ENCODE measurements at regions not wholly inside any gene's neighbourhood (a gene's known extent, or its start where the extent isn't known, plus 50 kb on each side); places are given as distances from the start of the nearest gene placed in this dataset.

GRCh38 chr15:26359855-26360254 is 413.0 kb downstream of the GABRB3 start:
- H3K27me3 ChIP-seq (ENCODE audit: control insufficient read depth in 3 of 3, insufficient read depth in 3 of 3, low read length in 3 of 3): no peaks in the 10 kb centered on the region
- DNase-seq (no peak), FAIRE-seq (no peak)
- H3K4me1 ChIP-seq (ENCODE audit: control insufficient read depth in 3 of 3, insufficient read depth in 2 of 3, low read depth in 1 of 3, low read length in 2 of 3): no peaks in the 10 kb centered on the region
- 70 to 78% (median 78%) methylated on average over 4 of the region's 4 CpGs for WGBS, 3 donors
- H3K9me3 ChIP-seq (ENCODE audit: control insufficient read depth in 2 of 2, insufficient read depth in 1 of 2, low read depth in 1 of 2, low read length in 1 of 2): peaks cover 0 to 5% of the 10 kb centered on the region in 2 donors
- H3K36me3 ChIP-seq (ENCODE audit: control insufficient read depth in 3 of 3, insufficient read depth in 2 of 3, low read depth in 1 of 3, low read length in 3 of 3): no peaks in the 10 kb centered on the region
- H3K27ac ChIP-seq (ENCODE audit: low read depth in 1 of 3, low read length in 2 of 3): no peak overlapping the region
- H3K4me3 ChIP-seq (ENCODE audit: low read depth in 1 of 3, low read length in 3 of 3): no peak overlapping the region

- 42 to 51% (median 50%) methylated on average over 3 of the region's 3 CpGs for WGBS, 3 donors
- Histone ChIP-seq H3K4me3 (ENCODE audit: low read depth in 1 of 3, low read length in 3 of 3) (no peak overlapping the region), H3K9me3 (ENCODE audit: control insufficient read depth in 2 of 2, insufficient read depth in 1 of 2, low read depth in 1 of 2, low read length in 1 of 2) (peaks cover 0 to 5% of the 10 kb centered on the region in 2 donors), H3K27me3 (ENCODE audit: control insufficient read depth in 3 of 3, insufficient read depth in 3 of 3, low read length in 3 of 3) (no peaks in the 10 kb centered on the region), H3K27ac (ENCODE audit: low read depth in 1 of 3, low read length in 2 of 3) (no peak overlapping the region), H3K36me3 (ENCODE audit: control insufficient read depth in 3 of 3, insufficient read depth in 2 of 3, low read depth in 1 of 3, low read length in 3 of 3) (no peaks in the 10 kb centered on the region), H3K4me1 (ENCODE audit: control insufficient read depth in 3 of 3, insufficient read depth in 2 of 3, low read depth in 1 of 3, low read length in 2 of 3) (no peaks in the 10 kb centered on the region)
- FAIRE-seq: no peak
- no peak for DNase-seq
Observed at GRCh38 chr15:26358708-26359107, 414.2 kb downstream of the GABRB3 start.

- 74 to 76% (median 76%) methylated on average over 3 of the region's 3 CpGs for WGBS, 3 donors
- peaks cover 0 to 4% of the 10 kb centered on the region in 2 donors for H3K9me3 ChIP-seq (ENCODE audit: control insufficient read depth in 2 of 2, insufficient read depth in 1 of 2, low read depth in 1 of 2, low read length in 1 of 2)
- no peak overlapping the region for H3K4me3 ChIP-seq (ENCODE audit: low read depth in 1 of 3, low read length in 3 of 3)
- no peaks in the 10 kb centered on the region for H3K36me3 ChIP-seq (ENCODE audit: control insufficient read depth in 3 of 3, insufficient read depth in 2 of 3, low read depth in 1 of 3, low read length in 3 of 3)
- H3K27ac ChIP-seq (ENCODE audit: low read depth in 1 of 3, low read length in 2 of 3): no peak overlapping the region
- DNase-seq (no peak), FAIRE-seq (no peak)
- no peaks in the 10 kb centered on the region for H3K4me1 ChIP-seq (ENCODE audit: control insufficient read depth in 3 of 3, insufficient read depth in 2 of 3, low read depth in 1 of 3, low read length in 2 of 3)
- H3K27me3 ChIP-seq (ENCODE audit: control insufficient read depth in 3 of 3, insufficient read depth in 3 of 3, low read length in 3 of 3): no peaks in the 10 kb centered on the region
Observed at GRCh38 chr15:26357653-26358052, 415.2 kb downstream of the GABRB3 start.

- Histone ChIP-seq H3K4me1 (ENCODE audit: control insufficient read depth in 3 of 3, insufficient read depth in 2 of 3, low read depth in 1 of 3, low read length in 2 of 3) (no peaks in the 10 kb centered on the region), H3K36me3 (ENCODE audit: control insufficient read depth in 3 of 3, insufficient read depth in 2 of 3, low read depth in 1 of 3, low read length in 3 of 3) (no peaks in the 10 kb centered on the region), H3K27me3 (ENCODE audit: control insufficient read depth in 3 of 3, insufficient read depth in 3 of 3, low read length in 3 of 3) (no peaks in the 10 kb centered on the region), H3K27ac (ENCODE audit: low read depth in 1 of 3, low read length in 2 of 3) (no peak overlapping the region), H3K4me3 (ENCODE audit: low read depth in 1 of 3, low read length in 3 of 3) (no peak overlapping the region), H3K9me3 (ENCODE audit: control insufficient read depth in 2 of 2, insufficient read depth in 1 of 2, low read depth in 1 of 2, low read length in 1 of 2) (peaks cover 0 to under 1% of the 10 kb centered on the region in 2 donors)
- no peak for DNase-seq
- no peak for FAIRE-seq
- 15 to 40% (median 38%) methylated on average over 8 of the region's 8 CpGs for WGBS, 3 donors
Observed at GRCh38 chr15:26355472-26356074, 417.3 kb downstream of the GABRB3 start.

- WGBS, 3 donors: 76 to 84% (median 76%) methylated on average over 4 of the region's 4 CpGs
- Histone ChIP-seq H3K9me3 (ENCODE audit: control insufficient read depth in 2 of 2, insufficient read depth in 1 of 2, low read depth in 1 of 2, low read length in 1 of 2) (peaks cover 0 to under 1% of the 10 kb centered on the region in 2 donors), H3K36me3 (ENCODE audit: control insufficient read depth in 3 of 3, insufficient read depth in 2 of 3, low read depth in 1 of 3, low read length in 3 of 3) (no peaks in the 10 kb centered on the region), H3K27ac (ENCODE audit: low read depth in 1 of 3, low read length in 2 of 3) (no peak overlapping the region), H3K4me1 (ENCODE audit: control insufficient read depth in 3 of 3, insufficient read depth in 2 of 3, low read depth in 1 of 3, low read length in 2 of 3) (no peaks in the 10 kb centered on the region), H3K4me3 (ENCODE audit: low read depth in 1 of 3, low read length in 3 of 3) (no peak overlapping the region), H3K27me3 (ENCODE audit: control insufficient read depth in 3 of 3, insufficient read depth in 3 of 3, low read length in 3 of 3) (no peaks in the 10 kb centered on the region)
- no peak for FAIRE-seq
- no peak for DNase-seq
Observed at GRCh38 chr15:26352909-26353308, 420.0 kb downstream of the GABRB3 start.

GRCh38 chr15:26352406-26352805 is 420.5 kb downstream of the GABRB3 start:
- no peak overlapping the region for H3K27ac ChIP-seq (ENCODE audit: low read depth in 1 of 3, low read length in 2 of 3)
- DNase-seq (no peak), FAIRE-seq (no peak)
- H3K9me3 ChIP-seq (ENCODE audit: control insufficient read depth in 2 of 2, insufficient read depth in 1 of 2, low read depth in 1 of 2, low read length in 1 of 2): peaks cover 0 to 2% of the 10 kb centered on the region in 2 donors
- WGBS, 3 donors: 85 to 87% (median 86%) methylated on average over 4 of the region's 4 CpGs
- no peak overlapping the region for H3K4me3 ChIP-seq (ENCODE audit: low read depth in 1 of 3, low read length in 3 of 3)
- H3K4me1 ChIP-seq (ENCODE audit: control insufficient read depth in 3 of 3, insufficient read depth in 2 of 3, low read depth in 1 of 3, low read length in 2 of 3): no peaks in the 10 kb centered on the region
- no peaks in the 10 kb centered on the region for H3K27me3 ChIP-seq (ENCODE audit: control insufficient read depth in 3 of 3, insufficient read depth in 3 of 3, low read length in 3 of 3)
- no peaks in the 10 kb centered on the region for H3K36me3 ChIP-seq (ENCODE audit: control insufficient read depth in 3 of 3, insufficient read depth in 2 of 3, low read depth in 1 of 3, low read length in 3 of 3)

GRCh38 chr15:26325495-26325894 is 447.4 kb downstream of the GABRB3 start:
- DNase-seq (no peak), FAIRE-seq (no peak)
- no peaks in the 10 kb centered on the region for H3K27me3 ChIP-seq (ENCODE audit: control insufficient read depth in 3 of 3, insufficient read depth in 3 of 3, low read length in 3 of 3)
- no peaks in the 10 kb centered on the region for H3K9me3 ChIP-seq (ENCODE audit: control insufficient read depth in 2 of 2, insufficient read depth in 1 of 2, low read depth in 1 of 2, low read length in 1 of 2)
- H3K4me1 ChIP-seq (ENCODE audit: control insufficient read depth in 3 of 3, insufficient read depth in 2 of 3, low read depth in 1 of 3, low read length in 2 of 3): no peaks in the 10 kb centered on the region
- no peak overlapping the region for H3K4me3 ChIP-seq (ENCODE audit: low read depth in 1 of 3, low read length in 3 of 3)
- H3K27ac ChIP-seq (ENCODE audit: low read depth in 1 of 3, low read length in 2 of 3): no peak overlapping the region
- H3K36me3 ChIP-seq (ENCODE audit: control insufficient read depth in 3 of 3, insufficient read depth in 2 of 3, low read depth in 1 of 3, low read length in 3 of 3): no peaks in the 10 kb centered on the region

- no peaks in the 10 kb centered on the region for H3K36me3 ChIP-seq (ENCODE audit: control insufficient read depth in 3 of 3, insufficient read depth in 2 of 3, low read depth in 1 of 3, low read length in 3 of 3)
- no peak for DNase-seq
- no peak for FAIRE-seq
- H3K9me3 ChIP-seq (ENCODE audit: control insufficient read depth in 2 of 2, insufficient read depth in 1 of 2, low read depth in 1 of 2, low read length in 1 of 2): peaks cover 0 to 3% of the 10 kb centered on the region in 2 donors
- no peaks in the 10 kb centered on the region for H3K27me3 ChIP-seq (ENCODE audit: control insufficient read depth in 3 of 3, insufficient read depth in 3 of 3, low read length in 3 of 3)
- H3K4me1 ChIP-seq (ENCODE audit: control insufficient read depth in 3 of 3, insufficient read depth in 2 of 3, low read depth in 1 of 3, low read length in 2 of 3): no peaks in the 10 kb centered on the region
- H3K27ac ChIP-seq (ENCODE audit: low read depth in 1 of 3, low read length in 2 of 3): no peak overlapping the region
- no peak overlapping the region for H3K4me3 ChIP-seq (ENCODE audit: low read depth in 1 of 3, low read length in 3 of 3)
- 60 to 74% (median 68%) methylated on average over 4 of the region's 4 CpGs for WGBS, 3 donors
Observed at GRCh38 chr15:26323566-26323965, 449.3 kb downstream of the GABRB3 start.

- 88 to 97% (median 88%) methylated on average over 1 of the region's 1 CpG for WGBS, 3 donors
Observed at GRCh38 chr15:26318689-26319088, 454.2 kb downstream of the GABRB3 start.

More at GRCh38 chr15:26318689-26319088, 454.2 kb downstream of the GABRB3 start:
- H3K36me3 ChIP-seq (ENCODE audit: control insufficient read depth in 3 of 3, insufficient read depth in 2 of 3, low read depth in 1 of 3, low read length in 3 of 3): no peaks in the 10 kb centered on the region
- no peaks in the 10 kb centered on the region for H3K4me1 ChIP-seq (ENCODE audit: control insufficient read depth in 3 of 3, insufficient read depth in 2 of 3, low read depth in 1 of 3, low read length in 2 of 3)
- H3K9me3 ChIP-seq (ENCODE audit: control insufficient read depth in 2 of 2, insufficient read depth in 1 of 2, low read depth in 1 of 2, low read length in 1 of 2): peaks cover 0 to 5% of the 10 kb centered on the region in 2 donors
- FAIRE-seq: no peak
- H3K4me3 ChIP-seq (ENCODE audit: low read depth in 1 of 3, low read length in 3 of 3): no peak overlapping the region
- no peak overlapping the region for H3K27ac ChIP-seq (ENCODE audit: low read depth in 1 of 3, low read length in 2 of 3)
- no peaks in the 10 kb centered on the region for H3K27me3 ChIP-seq (ENCODE audit: control insufficient read depth in 3 of 3, insufficient read depth in 3 of 3, low read length in 3 of 3)
- DNase-seq: no peak

Data from small intestine (tissue), 7 donors.